GM12865 (cell line): ENCODE measurements at regions not wholly inside any gene's neighbourhood (a gene's known extent, or its start where the extent isn't known, plus 50 kb on each side); places are given as distances from the start of the nearest gene placed in this dataset.

Experiments
- DNase-seq: peaks from one replicate; pipeline ENCODE4 v3.0.0; 2010; ENCODE audit warnings: low read depth
- H3K4me3 ChIP-seq: 2 replicates; pipeline ENCODE4 v1.5.1; 2011; ENCODE audit warnings: mild to moderate bottlenecking, low read depth, low read length, control low read depth
- CTCF ChIP-seq: IDR thresholded peaks from 2 replicates; pipeline ENCODE4 v1.5.1; 2011; ENCODE audit warnings: low read length, control low read depth, low read depth, inconsistent platforms; ENCODE audit not compliant: insufficient read depth; ENCODE audit errors: missing control alignments

DNA sequence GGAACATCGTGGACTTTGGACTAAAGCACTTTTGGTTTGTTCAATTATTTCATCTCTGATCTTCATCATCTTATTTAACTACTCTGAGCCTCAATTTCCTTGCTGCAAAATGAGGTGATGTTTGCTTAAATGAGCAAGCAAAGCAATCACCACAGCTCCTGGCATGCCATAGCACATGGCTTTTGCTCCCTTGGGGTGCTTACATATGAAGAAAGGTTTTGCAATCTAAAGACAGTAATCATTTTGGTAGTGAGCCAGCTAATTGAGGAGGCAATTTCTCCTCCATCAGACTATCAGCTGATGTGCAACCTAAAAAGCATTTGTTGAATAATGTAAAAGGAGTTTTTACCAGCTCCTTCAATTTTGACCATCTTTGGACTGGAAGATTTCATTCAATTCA, 68.8 kb upstream of the KCNJ15 start:
- no peak for DNase-seq
- TF ChIP-seq CTCF, result no peak
- H3K4me3 ChIP-seq, result no peak overlapping the region

GRCh38 chr21:38196036-38196435, 60.8 kb upstream of the KCNJ15 start:
- no peak for DNase-seq
- no peak for TF ChIP-seq CTCF
- H3K4me3 ChIP-seq, result no peak overlapping the region

GRCh38 chr21:38202811-38203210, 54.0 kb upstream of the KCNJ15 start:
- DNase-seq, result no peak
- no peak for TF ChIP-seq CTCF

DNA sequence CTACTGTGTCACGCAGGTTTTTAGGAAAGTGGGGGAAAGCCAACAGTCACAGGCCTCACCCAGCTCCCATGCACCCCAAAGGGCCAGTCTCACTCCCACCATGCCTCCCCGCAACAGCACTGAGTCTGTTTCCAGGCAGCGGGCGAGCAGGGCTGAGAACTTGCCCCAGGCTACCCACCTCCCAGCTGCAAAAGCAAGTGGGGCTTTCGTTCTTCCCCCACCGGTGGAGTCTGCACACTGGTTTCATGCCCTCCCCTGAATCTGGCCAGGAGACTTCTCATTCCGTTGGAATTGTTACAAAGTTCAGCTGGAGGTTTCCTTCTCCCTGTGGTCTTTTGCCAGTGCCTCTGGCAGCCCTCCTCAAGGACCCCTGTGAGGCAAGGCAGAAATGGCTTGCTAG, 53.6 kb upstream of the KCNJ15 start:
- TF ChIP-seq CTCF, result no peak
- no peak overlapping the region for H3K4me3 ChIP-seq
- no peak for DNase-seq

More at GRCh38 chr21:38202811-38203210, 54.0 kb upstream of the KCNJ15 start:
- no peak overlapping the region for H3K4me3 ChIP-seq

- H3K4me3 ChIP-seq, result no peak overlapping the region
- DNase-seq, result no peak
- TF ChIP-seq CTCF, result no peak
These were observed 50.9 kb upstream of the KCNJ15 start for GRCh38 chr21:38205940-38206339.

- TF ChIP-seq CTCF, result no peak
- H3K4me3 ChIP-seq, result no peak overlapping the region
- no peak for DNase-seq
These were observed 50.1 kb upstream of the KCNJ15 start for GRCh38 chr21:38206646-38207045.
